ENCODE measurements at regions not wholly inside any gene's neighbourhood (a gene's known extent, or its start where the extent isn't known, plus 50 kb on each side); places are given as distances from the start of the nearest gene placed in this dataset.

DNA sequence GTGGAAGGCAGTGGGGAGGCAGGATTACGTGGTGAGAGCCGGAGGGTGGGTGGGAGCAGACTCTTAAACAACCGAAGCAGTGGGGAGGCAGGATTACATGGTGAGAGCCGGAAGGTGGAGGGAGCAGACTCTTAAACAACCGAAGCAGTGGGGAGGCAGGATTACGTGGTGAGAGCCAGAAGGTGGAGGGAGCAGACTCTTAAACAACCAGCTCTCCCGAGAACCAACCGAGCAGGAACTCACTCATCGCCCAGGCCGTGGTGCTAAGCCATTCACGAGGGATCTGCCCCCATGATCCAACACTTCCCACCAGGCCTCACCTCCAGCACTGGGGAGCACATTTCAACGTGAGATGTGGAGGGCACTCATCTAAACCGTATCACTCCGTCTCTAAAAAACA, 87.7 kb downstream of the RTP5 start:
- no peak overlapping the region for H2AFZ ChIP-seq (ENCODE audit: low read length)
- no peak overlapping the region for H3K27ac ChIP-seq (ENCODE audit: insufficient read depth, low read length)
- no peaks in the 10 kb centered on the region for H3K9me3 ChIP-seq (ENCODE audit: control insufficient read depth, insufficient read depth, low read depth, low read length)
- H3K36me3 ChIP-seq (ENCODE audit: control insufficient read depth, insufficient read depth, low read length) = no peaks in the 10 kb centered on the region
- no peak overlapping the region for H3K4me2 ChIP-seq (ENCODE audit: extremely low read depth, insufficient read depth, low read length)
- H3K79me2 ChIP-seq (ENCODE audit: control insufficient read depth, insufficient read depth, low read length) = no peaks in the 10 kb centered on the region
- no peaks in the 10 kb centered on the region for H3K4me1 ChIP-seq (ENCODE audit: control insufficient read depth, extremely low read depth, insufficient read depth, low read length)
- no peak overlapping the region for H3K4me3 ChIP-seq (replicated peaks in 1 of 4; ENCODE audit: control extremely low read depth in 1 of 4, insufficient read depth in 1 of 4, low read depth in 3 of 4, low read length in 4 of 4)
- no peak for TF ChIP-seq EZH2 (IDR thresholded peaks at IDR 0.05; ENCODE audit: low read length, missing control alignments)
- TF ChIP-seq, protein P1, sequence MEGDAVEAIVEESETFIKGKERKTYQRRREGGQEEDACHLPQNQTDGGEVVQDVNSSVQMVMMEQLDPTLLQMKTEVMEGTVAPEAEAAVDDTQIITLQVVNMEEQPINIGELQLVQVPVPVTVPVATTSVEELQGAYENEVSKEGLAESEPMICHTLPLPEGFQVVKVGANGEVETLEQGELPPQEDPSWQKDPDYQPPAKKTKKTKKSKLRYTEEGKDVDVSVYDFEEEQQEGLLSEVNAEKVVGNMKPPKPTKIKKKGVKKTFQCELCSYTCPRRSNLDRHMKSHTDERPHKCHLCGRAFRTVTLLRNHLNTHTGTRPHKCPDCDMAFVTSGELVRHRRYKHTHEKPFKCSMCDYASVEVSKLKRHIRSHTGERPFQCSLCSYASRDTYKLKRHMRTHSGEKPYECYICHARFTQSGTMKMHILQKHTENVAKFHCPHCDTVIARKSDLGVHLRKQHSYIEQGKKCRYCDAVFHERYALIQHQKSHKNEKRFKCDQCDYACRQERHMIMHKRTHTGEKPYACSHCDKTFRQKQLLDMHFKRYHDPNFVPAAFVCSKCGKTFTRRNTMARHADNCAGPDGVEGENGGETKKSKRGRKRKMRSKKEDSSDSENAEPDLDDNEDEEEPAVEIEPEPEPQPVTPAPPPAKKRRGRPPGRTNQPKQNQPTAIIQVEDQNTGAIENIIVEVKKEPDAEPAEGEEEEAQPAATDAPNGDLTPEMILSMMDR (conservative IDR thresholded peaks at IDR 0.05 in 1 of 2, IDR thresholded peaks at IDR 0.05 in 1 of 2; ENCODE audit: low read depth in 1 of 2, low read length in 2 of 2) = no peak
- no peak overlapping the region for H3K9ac ChIP-seq (ENCODE audit: insufficient read depth, low read length)
- H3K27me3 ChIP-seq (ENCODE audit: control insufficient read depth, insufficient read depth, low read length) = no peaks in the 10 kb centered on the region
- H4K20me1 ChIP-seq (ENCODE audit: control insufficient read depth, extremely low read depth, insufficient read depth, low read length) = no peaks in the 10 kb centered on the region
- no peak for DNase-seq (ENCODE audit: low read depth in 2 of 2)

DNA sequence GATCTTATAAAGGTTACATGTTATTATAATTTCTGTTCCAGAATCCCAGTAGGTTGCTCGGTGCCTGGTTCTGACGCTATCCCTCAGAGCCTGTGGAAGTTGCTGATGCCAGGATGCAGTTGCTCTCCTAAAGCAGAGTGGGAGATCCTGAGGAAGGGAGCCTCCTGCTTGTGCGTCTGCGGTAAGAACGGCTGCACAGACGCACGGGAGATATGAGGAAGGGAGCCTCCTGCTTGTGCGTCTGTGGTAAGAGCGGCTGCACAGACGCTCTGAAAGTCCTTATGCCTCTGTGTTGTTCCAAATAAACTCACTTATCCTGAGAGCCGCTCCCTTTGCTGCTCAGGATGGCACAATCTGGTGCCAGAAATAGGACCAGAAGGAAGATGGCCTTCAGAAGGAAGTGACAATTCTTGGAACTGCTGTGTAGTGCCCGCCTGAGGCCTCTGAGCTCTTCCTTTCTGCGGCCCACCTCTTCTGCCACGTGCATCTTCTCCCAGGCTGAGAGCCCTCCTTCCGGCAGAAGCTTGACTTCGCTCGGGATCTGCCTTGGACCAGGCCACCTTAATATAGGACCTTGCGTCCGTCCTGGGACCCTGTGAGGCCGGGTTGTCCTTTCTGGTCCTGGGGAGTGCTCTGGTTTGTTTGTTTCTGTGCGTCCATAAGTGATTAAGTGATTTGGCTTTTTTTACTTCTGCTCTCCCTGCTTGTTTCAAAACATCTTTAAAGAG, 89.5 kb downstream of the RTP5 start:
- Histone ChIP-seq H2AFZ (ENCODE audit: low read length) (no peak overlapping the region), H3K4me3 (replicated peaks in 1 of 4; ENCODE audit: control extremely low read depth in 1 of 4, insufficient read depth in 1 of 4, low read depth in 3 of 4, low read length in 4 of 4) (no peak overlapping the region), H3K27me3 (ENCODE audit: control insufficient read depth, insufficient read depth, low read length) (no peaks in the 10 kb centered on the region), H4K20me1 (ENCODE audit: control insufficient read depth, extremely low read depth, insufficient read depth, low read length) (no peaks in the 10 kb centered on the region), H3K4me2 (ENCODE audit: extremely low read depth, insufficient read depth, low read length) (no peak overlapping the region), H3K9ac (ENCODE audit: insufficient read depth, low read length) (no peak overlapping the region), H3K9me3 (ENCODE audit: control insufficient read depth, insufficient read depth, low read depth, low read length) (no peaks in the 10 kb centered on the region), H3K27ac (ENCODE audit: insufficient read depth, low read length) (no peak overlapping the region), H3K36me3 (ENCODE audit: control insufficient read depth, insufficient read depth, low read length) (no peaks in the 10 kb centered on the region), H3K79me2 (ENCODE audit: control insufficient read depth, insufficient read depth, low read length) (no peaks in the 10 kb centered on the region), H3K4me1 (ENCODE audit: control insufficient read depth, extremely low read depth, insufficient read depth, low read length) (no peaks in the 10 kb centered on the region)
- TF ChIP-seq, protein P1 (conservative IDR thresholded peaks at IDR 0.05 in 1 of 2, IDR thresholded peaks at IDR 0.05 in 1 of 2; ENCODE audit: low read depth in 1 of 2, low read length in 2 of 2) = no peak
- TF ChIP-seq EZH2 (IDR thresholded peaks at IDR 0.05; ENCODE audit: low read length, missing control alignments) = no peak
- DNase-seq (ENCODE audit: low read depth in 2 of 2) = no peak

DNA sequence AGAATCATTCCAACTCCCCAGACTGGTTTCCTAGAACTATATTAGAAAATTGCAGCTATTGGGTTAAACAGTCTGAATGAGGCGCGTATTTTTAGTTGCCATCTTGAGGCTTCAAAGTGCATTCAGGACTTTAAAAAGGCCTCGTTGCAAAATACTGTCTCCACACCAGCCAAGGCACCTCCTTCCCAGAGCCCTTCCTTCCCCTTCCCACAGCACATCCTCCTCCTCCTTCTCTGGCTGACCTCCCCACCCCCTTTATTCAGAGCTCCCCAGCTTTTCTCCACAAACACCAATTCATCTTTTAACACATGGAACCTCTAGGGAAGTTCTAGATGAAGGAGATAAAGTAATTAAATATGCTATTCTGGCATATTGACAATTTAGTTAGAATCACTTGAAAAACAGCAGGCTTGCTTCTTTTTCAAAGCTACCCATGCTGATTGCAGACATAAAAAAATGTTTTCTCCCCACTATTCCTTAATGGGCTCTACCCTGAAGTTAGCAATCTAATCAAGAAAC, 90.3 kb downstream of the RTP5 start:
- no peaks in the 10 kb centered on the region for H3K9me3 ChIP-seq (ENCODE audit: control insufficient read depth, insufficient read depth, low read depth, low read length)
- H4K20me1 ChIP-seq (ENCODE audit: control insufficient read depth, extremely low read depth, insufficient read depth, low read length) = no peaks in the 10 kb centered on the region
- no peak overlapping the region for H3K9ac ChIP-seq (ENCODE audit: insufficient read depth, low read length)
- no peaks in the 10 kb centered on the region for H3K36me3 ChIP-seq (ENCODE audit: control insufficient read depth, insufficient read depth, low read length)
- no peak for DNase-seq (ENCODE audit: low read depth in 2 of 2)
- H3K27me3 ChIP-seq (ENCODE audit: control insufficient read depth, insufficient read depth, low read length) = no peaks in the 10 kb centered on the region
- no peaks in the 10 kb centered on the region for H3K79me2 ChIP-seq (ENCODE audit: control insufficient read depth, insufficient read depth, low read length)
- H3K4me1 ChIP-seq (ENCODE audit: control insufficient read depth, extremely low read depth, insufficient read depth, low read length) = no peaks in the 10 kb centered on the region
- no peak overlapping the region for H2AFZ ChIP-seq (ENCODE audit: low read length)
- no peak overlapping the region for H3K27ac ChIP-seq (ENCODE audit: insufficient read depth, low read length)
- TF ChIP-seq, protein P1 (conservative IDR thresholded peaks at IDR 0.05 in 1 of 2, IDR thresholded peaks at IDR 0.05 in 1 of 2; ENCODE audit: low read depth in 1 of 2, low read length in 2 of 2) = no peak
- no peak for TF ChIP-seq EZH2 (IDR thresholded peaks at IDR 0.05; ENCODE audit: low read length, missing control alignments)
- no peak overlapping the region for H3K4me3 ChIP-seq (replicated peaks in 1 of 4; ENCODE audit: control extremely low read depth in 1 of 4, insufficient read depth in 1 of 4, low read depth in 3 of 4, low read length in 4 of 4)
- H3K4me2 ChIP-seq (ENCODE audit: extremely low read depth, insufficient read depth, low read length) = no peak overlapping the region

Measured in fibroblast of lung (primary cell).